ENCODE measurements at regions not wholly inside any gene's neighbourhood (a gene's known extent, or its start where the extent isn't known, plus 50 kb on each side); places are given as distances from the start of the nearest gene placed in this dataset.
A peak's percentile ranks its signal among the peaks of the same experiment; 100 is the strongest.
"Not testable (repeated sequence)": the region's sequence is repeated elsewhere in the genome, so short reads cannot be mapped to it uniquely, and the experiment has no call there.

DNA sequence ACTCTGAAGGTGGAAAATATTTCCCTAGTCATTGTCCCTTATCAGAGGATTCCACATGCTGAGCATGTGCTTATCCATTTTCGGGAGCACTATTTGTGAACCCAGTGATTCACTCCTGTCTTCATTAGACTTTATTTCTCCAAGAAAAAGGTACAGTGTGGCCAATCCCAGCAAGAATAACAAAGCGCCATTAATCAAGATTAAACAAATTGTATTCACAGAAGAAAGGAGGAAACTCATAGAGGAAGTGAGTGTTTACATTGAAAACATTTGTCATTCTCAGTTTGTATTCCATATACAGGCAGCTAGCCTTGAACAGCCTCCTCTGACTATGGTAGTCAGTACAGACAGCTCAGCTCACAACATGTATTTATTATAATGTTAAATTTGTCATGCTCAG, 1669.9 kb upstream of the SPRY2 start:
- DNase-seq (ENCODE audit: low spot score): peak; percentile 18

DNA sequence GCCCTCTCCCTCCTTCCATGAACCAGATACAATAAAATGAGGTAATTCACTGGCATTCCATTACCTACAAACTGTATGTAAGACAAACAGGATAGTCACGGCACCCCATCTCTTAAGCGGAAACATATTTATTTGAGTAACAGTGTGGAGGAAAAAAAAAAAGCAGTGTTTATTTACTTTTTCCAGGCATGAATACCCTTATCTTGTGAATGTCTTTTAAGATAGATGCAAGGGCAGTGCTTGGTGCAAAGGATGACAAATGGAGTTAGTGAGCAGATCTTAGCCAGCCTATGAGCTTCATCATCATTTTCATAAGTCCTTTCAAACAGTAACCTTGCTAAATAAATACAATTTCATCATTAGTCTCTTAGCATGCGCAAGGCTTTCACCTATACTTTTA, 1661.8 kb upstream of the SPRY2 start:
- peak; percentile 32 for DNase-seq (ENCODE audit: low spot score)

DNA sequence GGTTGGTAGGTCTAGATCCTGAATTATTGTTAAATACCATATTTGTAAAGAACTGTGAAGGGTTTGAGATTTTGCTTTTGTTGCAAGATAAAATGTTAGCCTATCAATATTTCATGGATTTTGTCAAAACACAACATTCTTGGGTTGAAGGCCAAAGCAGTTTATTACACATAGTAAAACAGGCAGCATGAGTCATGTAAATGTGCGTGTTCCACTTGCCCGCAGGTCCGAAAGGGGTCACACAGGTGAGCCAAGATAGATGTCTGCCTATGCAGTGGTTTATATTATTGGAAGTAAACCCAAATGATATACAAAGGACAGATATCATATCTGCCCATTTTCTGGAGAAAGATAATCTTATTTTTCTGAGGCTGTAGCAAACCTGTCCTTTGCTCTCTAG, 1654.4 kb upstream of the SPRY2 start:
- DNase-seq (ENCODE audit: low spot score): no peak

- no peak for DNase-seq (ENCODE audit: low spot score)
These were observed 1649.7 kb upstream of the SPRY2 start for GRCh38 chr13:81990652-81991051.

- no peak for DNase-seq (ENCODE audit: low spot score)
These were observed 1647.6 kb upstream of the SPRY2 start for GRCh38 chr13:81988567-81988966.

DNA sequence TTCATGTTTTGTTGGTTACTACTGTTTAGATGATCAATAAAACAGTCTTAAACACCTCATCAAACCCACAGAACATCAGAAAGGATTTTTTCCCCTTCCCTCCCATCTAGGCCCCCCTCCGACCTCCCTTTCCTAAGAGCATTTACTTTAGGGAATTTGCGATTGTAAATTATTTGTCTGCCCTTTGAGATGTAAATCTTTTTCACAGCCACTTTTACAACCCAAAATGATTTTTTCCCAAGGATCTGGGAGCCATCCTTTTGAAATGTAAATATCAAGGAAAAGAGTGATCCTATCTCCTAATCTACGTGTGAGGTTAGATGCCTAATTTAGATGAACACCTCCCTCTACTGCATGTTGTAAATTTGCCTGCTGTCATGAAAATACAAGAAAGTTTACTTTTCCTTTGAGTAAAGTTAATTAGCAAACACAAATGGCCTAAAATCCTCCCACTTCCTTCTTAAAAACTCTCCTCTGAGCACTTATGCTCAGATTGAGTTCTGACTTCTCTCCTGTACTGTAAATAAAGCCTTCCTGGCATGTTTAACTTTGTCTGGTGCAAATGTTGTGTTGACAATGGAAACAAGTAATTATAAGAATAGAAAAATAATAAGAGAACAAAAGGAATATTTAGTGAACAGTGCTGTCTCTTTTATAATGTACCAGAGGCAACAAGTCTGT, 1646.9 kb upstream of the SPRY2 start:
- no peak for DNase-seq (ENCODE audit: low spot score)

DNA sequence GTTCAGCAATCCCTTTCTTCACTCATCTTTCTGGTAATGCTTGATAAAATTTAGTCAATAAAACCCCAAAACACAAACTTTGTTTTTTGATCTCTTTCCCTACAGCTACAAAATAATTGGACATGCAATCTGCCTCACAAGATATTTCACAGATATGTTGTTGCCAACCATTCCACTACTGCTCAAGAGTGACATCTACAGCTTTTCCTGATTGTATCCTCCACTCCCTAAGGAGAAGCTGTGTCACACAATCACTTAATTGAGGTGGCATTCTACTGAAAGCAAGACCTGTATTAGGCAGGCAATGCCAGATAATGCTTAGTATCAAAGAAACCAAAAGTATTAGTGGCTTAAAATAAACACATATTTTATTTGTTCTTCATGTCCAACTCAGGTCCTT, 1646.2 kb upstream of the SPRY2 start:
- no peak for DNase-seq (ENCODE audit: low spot score)

DNA sequence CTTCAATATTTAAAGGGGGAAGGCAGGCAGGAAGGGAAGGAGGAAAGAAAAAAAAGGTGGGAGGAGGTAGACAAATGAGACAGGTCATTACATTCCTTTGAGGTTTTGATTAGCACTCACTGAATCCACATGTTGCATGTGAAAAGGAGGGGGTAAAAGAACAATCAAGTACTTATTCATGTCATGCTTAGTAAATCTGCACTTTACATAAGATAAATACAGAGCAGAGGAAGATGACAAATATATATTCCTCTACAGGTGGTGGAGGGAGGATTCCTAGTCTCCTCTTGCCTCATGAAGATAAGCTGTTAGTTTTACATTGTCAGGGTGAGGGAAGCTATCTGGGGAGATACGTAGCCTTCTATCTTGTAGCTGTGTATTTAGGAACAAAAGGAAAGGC, 1645.4 kb upstream of the SPRY2 start:
- no peak for DNase-seq (ENCODE audit: low spot score)

GRCh38 chr13:81957121-81957520, 1616.2 kb upstream of the SPRY2 start:
- no peak for DNase-seq (ENCODE audit: low spot score)

DNA sequence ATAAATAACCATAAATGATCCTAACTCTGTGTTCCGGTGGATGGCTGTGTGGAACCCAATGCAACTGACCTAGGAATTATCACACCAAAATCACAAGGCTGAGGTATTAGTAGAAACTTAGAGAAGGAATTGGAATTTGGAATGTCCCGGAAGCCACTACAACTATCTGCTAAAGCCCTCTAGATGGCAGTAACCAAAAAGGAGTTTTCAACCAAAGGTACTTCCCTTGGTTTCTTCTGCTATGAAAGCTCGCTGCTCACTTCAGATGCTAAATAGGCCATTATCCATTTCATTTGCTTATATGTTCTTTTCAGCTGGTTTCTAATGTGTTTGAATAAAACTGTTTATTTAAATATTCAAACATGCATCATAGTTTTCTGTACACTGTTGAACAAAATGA, 1589.1 kb upstream of the SPRY2 start:
- DNase-seq (ENCODE audit: low spot score): peak; percentile 33

DNA sequence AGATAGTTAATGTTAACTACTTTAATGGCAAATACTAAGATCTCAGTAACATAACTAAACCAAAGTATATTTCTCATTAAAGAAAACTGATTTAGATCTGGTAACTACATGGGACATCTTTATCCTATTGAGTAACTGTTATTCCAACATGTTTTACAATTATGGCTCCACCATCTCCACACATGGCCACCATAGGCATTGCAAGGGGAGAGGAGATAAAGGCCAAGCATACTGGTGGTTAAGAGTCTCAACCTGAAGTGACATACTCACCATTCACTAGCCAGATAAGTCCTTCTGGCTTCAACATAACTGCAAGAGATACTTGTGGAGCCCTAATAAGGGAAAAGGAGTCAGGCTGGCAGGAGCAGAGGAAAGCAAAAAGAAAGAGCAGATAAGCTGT, 1586.4 kb upstream of the SPRY2 start:
- peak; percentile 2 for DNase-seq (ENCODE audit: low spot score)

- DNase-seq (ENCODE audit: low spot score): no peak
These were observed 1576.9 kb upstream of the SPRY2 start for GRCh38 chr13:81917810-81918209.

DNA sequence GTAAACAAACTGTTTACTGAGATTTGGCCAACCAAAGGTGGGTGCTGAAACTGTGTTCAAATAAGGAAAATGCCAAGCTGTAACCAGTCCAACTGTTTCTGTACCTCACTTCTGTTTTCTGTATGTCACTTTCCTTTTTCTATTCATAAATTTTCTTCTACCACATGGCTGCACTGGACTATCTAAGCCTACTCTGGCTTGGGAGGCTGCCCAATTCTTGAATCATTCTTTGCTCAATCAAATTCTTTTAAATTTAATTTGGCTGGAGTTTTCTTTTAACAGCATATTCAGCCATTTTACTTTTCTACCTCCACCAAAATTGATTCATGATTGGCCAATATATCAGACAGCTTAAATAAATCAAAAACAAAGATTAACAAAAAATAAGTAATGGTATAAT, 1575.5 kb upstream of the SPRY2 start:
- no peak for DNase-seq (ENCODE audit: low spot score)

- no peak for DNase-seq (ENCODE audit: low spot score)
These were observed 1567.0 kb upstream of the SPRY2 start for GRCh38 chr13:81907787-81908372.

DNA sequence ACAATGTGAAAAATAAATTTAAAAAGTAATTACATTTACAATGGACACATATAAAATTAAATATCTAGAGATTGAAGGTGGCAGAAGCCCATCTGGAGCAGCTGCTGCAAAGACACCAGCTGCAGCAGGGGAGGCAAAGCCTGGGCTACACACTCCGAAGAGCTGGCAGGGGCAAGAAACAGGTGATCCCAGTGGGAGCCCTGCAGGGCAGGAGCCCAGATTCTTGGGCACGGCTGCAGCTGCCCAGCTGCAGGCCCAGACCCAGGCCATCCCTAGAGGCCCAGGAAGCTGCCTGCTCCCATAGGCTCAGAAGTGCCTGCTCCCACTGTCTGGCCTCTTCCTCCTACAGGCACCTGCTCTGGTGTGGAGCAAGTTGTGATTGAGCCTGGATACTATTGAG, 1547.9 kb upstream of the SPRY2 start:
- no peak for DNase-seq (ENCODE audit: low spot score)

DNA sequence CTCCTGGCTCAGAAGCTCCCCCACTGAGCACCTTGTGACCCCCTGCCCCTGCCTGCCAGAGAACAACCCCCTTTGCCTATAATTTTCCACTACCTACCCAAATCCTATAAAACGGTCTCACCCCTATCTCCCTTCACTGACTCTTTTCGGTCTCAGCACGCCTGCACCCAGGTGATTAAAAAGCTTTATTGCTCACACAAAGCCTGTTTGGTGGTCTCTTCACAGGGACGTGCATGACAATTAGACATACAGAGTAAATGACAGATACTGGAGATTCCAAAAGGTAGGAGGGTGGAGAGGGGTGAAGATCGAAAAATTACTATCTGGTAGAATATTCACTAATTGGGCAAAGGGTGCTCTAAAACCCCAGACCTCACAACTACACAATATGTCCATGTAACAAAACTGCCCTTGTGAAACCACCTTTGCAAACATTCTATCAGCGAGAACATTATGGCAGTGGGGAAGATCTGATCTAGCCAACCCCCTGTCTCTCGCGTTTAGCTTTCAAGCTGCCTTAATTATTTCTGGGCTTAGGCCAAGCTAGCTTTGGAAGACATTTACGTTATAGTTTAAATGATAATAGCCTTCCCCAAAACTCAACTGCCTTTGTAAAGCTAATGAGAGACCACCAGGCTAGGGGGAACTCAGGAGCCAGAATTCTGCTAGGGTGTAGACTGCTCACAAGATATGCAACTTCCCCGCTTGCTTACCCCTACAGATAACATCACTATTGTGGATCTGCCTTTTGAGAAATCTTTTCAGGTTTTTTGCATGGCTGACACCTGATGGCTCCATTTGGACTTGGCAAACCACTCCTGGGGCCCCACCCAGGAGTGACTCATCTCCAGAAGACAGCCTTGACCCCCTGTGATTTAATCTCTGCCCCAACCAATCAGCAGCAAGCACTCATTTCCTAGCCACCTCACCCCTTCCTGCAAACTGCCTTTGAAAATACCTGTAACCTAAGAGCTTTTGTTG, 1534.0 kb upstream of the SPRY2 start:
- no peak for DNase-seq (ENCODE audit: low spot score)

GRCh38 chr13:81874253-81874652, 1533.3 kb upstream of the SPRY2 start:
- DNase-seq (ENCODE audit: low spot score): no peak

- DNase-seq (ENCODE audit: low spot score): peak; percentile 3
These were observed 1531.7 kb upstream of the SPRY2 start for GRCh38 chr13:81872581-81872980.

DNA sequence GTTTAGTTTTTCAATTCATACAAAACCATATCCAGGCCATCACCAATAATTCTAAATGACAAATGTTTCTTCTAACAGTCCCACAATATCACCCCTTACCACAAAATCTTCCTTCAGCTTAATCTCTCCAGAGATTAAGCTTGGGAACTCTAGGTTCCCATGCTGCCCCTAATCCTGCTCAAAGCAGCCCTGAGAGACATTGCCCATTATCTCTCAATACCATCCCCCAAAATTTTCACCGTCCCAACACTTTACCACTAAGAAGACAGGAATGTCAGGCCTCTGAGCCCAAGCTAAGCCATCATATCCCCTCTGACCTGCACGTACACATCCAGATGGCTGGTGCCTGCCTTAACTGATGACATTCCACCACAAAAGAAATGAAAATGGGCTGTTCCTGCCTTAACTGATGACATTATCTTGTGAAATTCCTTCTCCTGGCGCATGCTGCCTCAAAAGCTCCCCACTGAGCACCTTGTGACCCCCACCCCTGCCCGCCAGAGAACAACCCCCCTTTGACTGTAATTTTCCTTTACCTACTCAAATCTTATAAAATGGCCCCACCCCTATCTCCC, 1530.9 kb upstream of the SPRY2 start:
- DNase-seq (ENCODE audit: low spot score): not testable (repeated sequence)

GRCh38 chr13:81848291-81848690, 1507.4 kb upstream of the SPRY2 start:
- no peak for DNase-seq (ENCODE audit: low spot score)

DNA sequence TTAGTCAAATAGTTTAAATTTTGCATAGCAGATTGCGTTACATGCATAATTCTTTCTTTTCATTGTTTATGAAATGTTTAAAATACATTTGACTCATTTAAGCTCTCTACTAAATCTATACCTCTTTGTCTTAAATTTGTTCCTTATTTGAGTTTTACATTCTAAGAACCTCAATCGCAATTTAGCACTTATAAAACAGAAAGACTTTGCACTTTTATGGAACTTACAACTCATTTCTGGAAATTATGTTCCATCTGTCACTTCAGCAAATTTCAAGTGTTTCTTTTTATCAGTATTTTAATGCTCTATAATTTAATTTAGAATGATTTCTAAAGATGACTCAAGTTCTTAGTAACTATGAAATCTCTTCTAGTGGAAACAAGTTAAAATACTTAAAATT, 1505.8 kb upstream of the SPRY2 start:
- no peak for DNase-seq (ENCODE audit: low spot score)

DNA sequence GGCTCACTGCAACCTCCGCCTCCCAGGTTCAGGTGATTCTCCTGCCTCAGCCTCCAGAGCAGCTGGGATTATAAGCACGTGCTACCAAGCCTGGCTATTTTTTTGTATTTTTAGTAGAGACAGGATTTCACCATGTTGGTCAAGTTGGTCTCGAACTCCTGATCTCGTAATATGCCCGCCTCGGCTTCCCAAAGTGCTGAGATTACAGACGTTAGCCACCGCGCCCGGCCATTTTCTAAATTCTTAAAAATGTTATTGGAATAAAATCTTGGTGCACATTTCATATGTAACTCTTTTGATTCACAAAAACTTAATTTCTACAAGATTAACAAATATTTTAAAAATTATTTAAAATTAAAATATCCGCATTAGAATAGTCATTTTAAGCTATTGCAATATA, 1480.3 kb upstream of the SPRY2 start:
- DNase-seq (ENCODE audit: low spot score): no peak

Data from H4 (cell line).